ENCODE measurements at regions not wholly inside any gene's neighbourhood (a gene's known extent, or its start where the extent isn't known, plus 50 kb on each side); places are given as distances from the start of the nearest gene placed in this dataset.

GRCh38 chr11:45449036-45449601 lies 163.0 kb upstream of the SYT13 start:
- TF ChIP-seq CTCF (conservative IDR thresholded peaks at IDR 0.05; ENCODE audit: low read length) (no peak), EZH2phosphoT487 (IDR thresholded peaks at IDR 0.05; ENCODE audit: borderline replicate concordance) (no peak)

Measured in Loucy (cell line).